ENCODE measurements at regions not wholly inside any gene's neighbourhood (a gene's known extent, or its start where the extent isn't known, plus 50 kb on each side); places are given as distances from the start of the nearest gene placed in this dataset.

GRCh38 chr2:16165518-16166326 lies 225.4 kb downstream of the MYCN start:
- Mint-ChIP-seq H3K9me3 (no peaks in the 10 kb centered on the region), H3K27ac (no peak overlapping the region), H3K27me3 (no peaks in the 10 kb centered on the region), H3K36me3 (ENCODE audit: low read depth) (no peaks in the 10 kb centered on the region), H3K4me3 (no peak overlapping the region), H3K4me1 (no peaks in the 10 kb centered on the region)
- DNase-seq = no peak
- ATAC-seq = no peak

- ATAC-seq (no peak), DNase-seq (no peak)
- Mint-ChIP-seq H3K4me3 (no peak overlapping the region), H3K4me1 (no peaks in the 10 kb centered on the region), H3K27me3 (no peaks in the 10 kb centered on the region), H3K36me3 (ENCODE audit: low read depth) (no peaks in the 10 kb centered on the region), H3K9me3 (no peaks in the 10 kb centered on the region), H3K27ac (no peak overlapping the region)
Measured at GRCh38 chr2:16162491-16163040, 222.2 kb downstream of the MYCN start.

GRCh38 chr2:16161768-16162490 lies 221.6 kb downstream of the MYCN start:
- ATAC-seq = no peak
- H3K4me1 Mint-ChIP-seq = no peaks in the 10 kb centered on the region
- H3K4me3 Mint-ChIP-seq = no peak overlapping the region

GRCh38 chr2:16161085-16161565 lies 220.8 kb downstream of the MYCN start:
- Mint-ChIP-seq H3K4me3 (no peak overlapping the region), H3K27ac (no peak overlapping the region), H3K27me3 (no peaks in the 10 kb centered on the region), H3K4me1 (no peaks in the 10 kb centered on the region), H3K36me3 (ENCODE audit: low read depth) (no peaks in the 10 kb centered on the region), H3K9me3 (no peaks in the 10 kb centered on the region)
- ATAC-seq = no peak
- DNase-seq = no peak

More at GRCh38 chr2:16161768-16162490, 221.6 kb downstream of the MYCN start:
- Mint-ChIP-seq H3K27ac (no peak overlapping the region), H3K36me3 (ENCODE audit: low read depth) (no peaks in the 10 kb centered on the region), H3K27me3 (no peaks in the 10 kb centered on the region), H3K9me3 (no peaks in the 10 kb centered on the region)
- no peak for DNase-seq

- H3K4me3 Mint-ChIP-seq = no peak overlapping the region
- no peaks in the 10 kb centered on the region for H3K4me1 Mint-ChIP-seq
- H3K9me3 Mint-ChIP-seq = no peaks in the 10 kb centered on the region
- H3K27me3 Mint-ChIP-seq = peaks cover under 1% of the 10 kb centered on the region
- ATAC-seq (no peak), DNase-seq (no peak)
- H3K27ac Mint-ChIP-seq = no peak overlapping the region
- H3K36me3 Mint-ChIP-seq (ENCODE audit: low read depth) = no peaks in the 10 kb centered on the region
Measured at GRCh38 chr2:16160281-16161084, 220.1 kb downstream of the MYCN start.

GRCh38 chr2:16156411-16156810 lies 216.1 kb downstream of the MYCN start:
- H3K4me1 Mint-ChIP-seq = no peaks in the 10 kb centered on the region

GRCh38 chr2:16155766-16156165 lies 215.4 kb downstream of the MYCN start:
- H3K27ac Mint-ChIP-seq = no peak overlapping the region
- no peak overlapping the region for H3K4me3 Mint-ChIP-seq
- no peaks in the 10 kb centered on the region for H3K9me3 Mint-ChIP-seq
- ATAC-seq = no peak
- H3K27me3 Mint-ChIP-seq = peaks cover 3% of the 10 kb centered on the region
- no peaks in the 10 kb centered on the region for H3K36me3 Mint-ChIP-seq (ENCODE audit: low read depth)
- DNase-seq = no peak
- H3K4me1 Mint-ChIP-seq = no peaks in the 10 kb centered on the region

More at GRCh38 chr2:16156411-16156810, 216.1 kb downstream of the MYCN start:
- DNase-seq (no peak), ATAC-seq (no peak)
- H3K27me3 Mint-ChIP-seq = peaks cover 3% of the 10 kb centered on the region
- no peak overlapping the region for H3K27ac Mint-ChIP-seq
- no peak overlapping the region for H3K4me3 Mint-ChIP-seq
- no peaks in the 10 kb centered on the region for H3K36me3 Mint-ChIP-seq (ENCODE audit: low read depth)
- no peaks in the 10 kb centered on the region for H3K9me3 Mint-ChIP-seq

- Mint-ChIP-seq H3K27ac (no peak overlapping the region), H3K27me3 (peaks cover 3% of the 10 kb centered on the region), H3K4me1 (no peaks in the 10 kb centered on the region), H3K4me3 (no peak overlapping the region), H3K36me3 (ENCODE audit: low read depth) (no peaks in the 10 kb centered on the region), H3K9me3 (no peaks in the 10 kb centered on the region)
- ATAC-seq = no peak
- no peak for DNase-seq
Measured at GRCh38 chr2:16155366-16155765, 215.0 kb downstream of the MYCN start.

DNA sequence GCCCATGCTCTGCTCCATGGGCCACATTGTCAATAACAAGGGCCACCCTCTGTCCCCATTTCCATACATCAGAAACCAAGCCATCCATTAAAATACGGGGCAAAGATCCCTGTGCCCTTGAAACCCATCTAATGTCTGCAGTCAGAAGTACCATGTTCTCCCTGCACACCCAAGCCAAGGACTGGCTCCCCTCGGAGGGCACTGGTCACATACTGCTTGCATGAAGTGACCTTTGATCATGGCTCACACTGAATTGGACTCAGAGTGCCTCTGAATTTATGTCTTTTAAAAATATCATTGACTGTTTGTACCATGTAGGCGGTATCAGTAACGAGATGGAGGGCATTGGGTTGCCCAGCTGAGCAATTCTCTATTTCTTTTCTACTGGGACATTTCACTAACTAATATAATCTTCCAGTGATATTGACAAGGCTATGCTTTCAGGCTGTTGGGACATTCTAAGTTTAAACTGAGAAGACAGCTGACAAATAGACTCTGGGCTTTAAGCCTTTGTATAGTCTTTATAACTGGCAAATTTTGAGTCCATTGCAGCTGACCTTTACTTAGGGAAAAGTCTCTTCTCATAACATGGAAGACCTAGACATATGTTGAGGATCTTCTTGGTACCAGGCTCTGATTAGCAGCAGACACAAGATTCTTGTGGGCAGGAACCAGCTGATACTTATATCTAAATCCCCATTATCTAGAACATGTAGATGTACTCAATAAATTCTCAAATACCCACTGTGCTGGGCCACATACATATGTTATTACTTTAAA lies 214.3 kb downstream of the MYCN start:
- Mint-ChIP-seq H3K4me3 (no peak overlapping the region), H3K4me1 (no peaks in the 10 kb centered on the region), H3K27ac (no peak overlapping the region), H3K9me3 (no peaks in the 10 kb centered on the region), H3K27me3 (peaks cover 3% of the 10 kb centered on the region), H3K36me3 (ENCODE audit: low read depth) (no peaks in the 10 kb centered on the region)
- no peak for ATAC-seq
- DNase-seq = no peak

DNA sequence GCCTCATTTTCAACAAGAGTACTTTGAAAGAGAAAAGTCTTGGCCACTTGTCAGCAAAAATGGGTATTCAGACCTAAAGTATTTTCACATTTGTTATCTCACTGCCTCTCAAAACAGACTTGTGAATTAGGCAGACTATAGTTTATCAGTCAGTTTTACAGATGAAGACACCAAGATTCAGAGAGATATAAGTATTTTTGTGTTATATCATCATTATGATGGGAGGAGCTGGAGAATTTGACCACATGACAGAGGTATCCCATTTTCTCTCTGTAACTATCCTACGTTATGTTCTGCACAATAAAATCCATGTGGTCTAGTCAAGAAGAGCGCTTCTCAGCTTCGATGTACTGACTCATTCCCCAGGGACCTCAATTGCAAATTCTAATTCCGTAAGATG lies 213.7 kb downstream of the MYCN start:
- Mint-ChIP-seq H3K27me3 (peaks cover 3% of the 10 kb centered on the region), H3K4me3 (no peak overlapping the region), H3K4me1 (no peaks in the 10 kb centered on the region), H3K27ac (no peak overlapping the region), H3K36me3 (ENCODE audit: low read depth) (no peaks in the 10 kb centered on the region), H3K9me3 (peaks cover 2% of the 10 kb centered on the region)
- DNase-seq (no peak), ATAC-seq (no peak)

DNA sequence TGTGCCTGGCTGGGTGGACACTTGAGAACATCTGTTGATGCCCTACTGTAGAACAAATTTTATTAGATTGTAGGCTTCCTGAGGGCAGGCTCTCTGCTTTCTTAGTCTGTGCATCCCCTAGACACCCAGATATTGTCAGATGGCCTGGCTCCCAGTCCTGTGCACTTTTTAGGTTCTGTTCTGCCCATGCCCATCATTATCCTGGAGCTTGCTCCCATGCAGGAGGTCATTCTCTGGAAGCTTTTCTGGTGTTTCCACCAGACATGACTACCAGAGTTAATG lies 213.3 kb downstream of the MYCN start:
- H3K9me3 Mint-ChIP-seq = peaks cover 3% of the 10 kb centered on the region
- no peak overlapping the region for H3K27ac Mint-ChIP-seq
- no peaks in the 10 kb centered on the region for H3K4me1 Mint-ChIP-seq
- DNase-seq (no peak), ATAC-seq (no peak)
- no peak overlapping the region for H3K4me3 Mint-ChIP-seq
- peaks cover 3% of the 10 kb centered on the region for H3K27me3 Mint-ChIP-seq
- H3K36me3 Mint-ChIP-seq (ENCODE audit: low read depth) = no peaks in the 10 kb centered on the region

- DNase-seq (no peak), ATAC-seq (no peak)
- Mint-ChIP-seq H3K27me3 (peaks cover 3% of the 10 kb centered on the region), H3K36me3 (ENCODE audit: low read depth) (no peaks in the 10 kb centered on the region), H3K27ac (no peak overlapping the region), H3K4me1 (no peaks in the 10 kb centered on the region), H3K9me3 (peaks cover 3% of the 10 kb centered on the region), H3K4me3 (no peak overlapping the region)
Measured at GRCh38 chr2:16152928-16153753, 212.8 kb downstream of the MYCN start.

Measured in activated naive CD8-positive, alpha-beta T cell treated with anti-CD3 and anti-CD28 coated beads, Interleukin-2, amount 50 U/mL, for 24 hours (primary cell).